Chondrocyte (in vitro differentiated cells): ENCODE measurements at regions not wholly inside any gene's neighbourhood (a gene's known extent, or its start where the extent isn't known, plus 50 kb on each side); places are given as distances from the start of the nearest gene placed in this dataset.

ENCODE experiments used
- DNase-seq: peaks from one replicate; pipeline ENCODE4 v3.0.0; 2021; ENCODE audit warnings: mixed read lengths, low spot score
- H3K27ac Mint-ChIP-seq: one replicate; pipeline ENCODE4 v1.8.0; 2021; ENCODE audit warnings: mild to moderate bottlenecking, moderate library complexity, mixed read lengths; ENCODE audit not compliant: unreplicated experiment
- H3K27me3 Mint-ChIP-seq: 2 replicates; pipeline ENCODE4 v1.8.0; 2021; ENCODE audit warnings: low read depth, mixed read lengths
- H3K36me3 Mint-ChIP-seq: 2 replicates; pipeline ENCODE4 v1.8.0; 2021; ENCODE audit warnings: low read depth, mixed read lengths
- H3K4me1 Mint-ChIP-seq: 2 replicates; pipeline ENCODE4 v1.8.0; 2021; ENCODE audit warnings: low read depth, mild to moderate bottlenecking, mixed read lengths
- H3K4me3 Mint-ChIP-seq: one replicate; pipeline ENCODE4 v1.8.0; 2021; ENCODE audit warnings: mild to moderate bottlenecking, moderate library complexity, mixed read lengths; ENCODE audit not compliant: unreplicated experiment
- H3K9me3 Mint-ChIP-seq: 2 replicates; pipeline ENCODE4 v1.8.0; 2021; ENCODE audit warnings: low read depth, mixed read lengths
- CTCF ChIP-seq: fragments of 200-600 bp; sonication (generic); IDR thresholded peaks from 2 replicates; pipeline ENCODE4 v1.5.0; 2021; ENCODE audit warnings: antibody characterized with exemption, mild to moderate bottlenecking, moderate library complexity

DNA sequence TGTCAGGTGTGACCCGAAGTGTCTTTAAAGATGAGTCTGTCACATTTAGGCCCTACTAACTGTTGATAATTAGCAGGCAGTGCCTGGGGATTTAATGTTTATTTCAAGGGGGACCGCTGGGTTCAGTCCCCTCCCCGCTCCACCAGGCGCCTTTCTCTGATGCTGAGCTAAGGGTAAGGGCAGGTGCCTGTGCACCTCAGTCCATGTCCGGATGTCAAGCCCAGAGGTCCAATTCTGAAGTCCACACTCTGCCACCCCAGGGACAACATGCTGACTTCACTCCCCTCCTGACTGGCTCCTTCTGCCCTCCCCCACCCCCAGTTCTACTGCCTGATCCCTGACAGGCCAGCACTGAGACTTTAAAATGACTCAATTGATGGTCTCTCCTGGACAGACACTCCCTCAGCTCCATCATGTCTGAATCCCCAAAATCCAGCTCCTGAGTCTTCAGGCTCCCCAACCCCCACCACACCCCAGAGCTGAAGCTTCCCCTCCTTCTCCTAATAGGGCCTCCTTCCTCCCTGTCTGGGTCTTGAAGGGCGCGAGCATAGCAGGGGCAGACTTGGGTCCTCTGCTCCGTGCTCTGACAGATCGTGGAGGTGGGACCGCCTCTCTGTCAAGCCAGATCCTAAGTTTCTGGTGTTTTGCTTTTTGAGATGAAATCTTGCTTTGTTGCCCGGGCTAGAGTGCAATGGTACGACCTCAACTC, 49.8 kb upstream of the ANO1 start:
- H3K4me3 Mint-ChIP-seq: no peak overlapping the region
- H3K4me1 Mint-ChIP-seq: no peaks in the 10 kb centered on the region
- H3K27me3 Mint-ChIP-seq: peaks cover 31% of the 10 kb centered on the region
- DNase-seq: no peak
- no peaks in the 10 kb centered on the region for H3K36me3 Mint-ChIP-seq
- H3K9me3 Mint-ChIP-seq: peaks cover 3% of the 10 kb centered on the region
- no peak overlapping the region for H3K27ac Mint-ChIP-seq
- no peak for TF ChIP-seq CTCF
